ENCODE measurements at regions not wholly inside any gene's neighbourhood (a gene's known extent, or its start where the extent isn't known, plus 50 kb on each side); places are given as distances from the start of the nearest gene placed in this dataset.
"Not testable (repeated sequence)": the region's sequence is repeated elsewhere in the genome, so short reads cannot be mapped to it uniquely, and the experiment has no call there.

DNA sequence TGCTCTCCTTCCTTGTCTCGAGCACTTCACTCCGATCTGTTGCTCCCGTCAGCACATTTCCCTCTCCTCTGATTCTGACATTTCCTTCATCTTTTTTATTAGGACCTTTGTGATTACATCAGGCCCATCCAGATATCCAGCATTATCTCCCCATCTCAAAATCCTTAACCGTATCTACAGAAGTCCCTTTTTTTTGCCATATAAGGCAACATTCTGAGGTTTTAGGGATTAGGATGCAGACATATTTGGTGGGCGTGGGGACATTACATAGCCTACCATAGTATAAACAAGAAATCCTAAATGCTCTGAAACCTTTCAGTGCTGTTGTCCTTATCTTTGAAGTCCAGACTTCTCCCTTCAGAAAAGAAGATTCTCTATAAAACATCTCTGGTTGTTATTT is 505.0 kb upstream of the PITX2 start:
- TF ChIP-seq, protein P1, sequence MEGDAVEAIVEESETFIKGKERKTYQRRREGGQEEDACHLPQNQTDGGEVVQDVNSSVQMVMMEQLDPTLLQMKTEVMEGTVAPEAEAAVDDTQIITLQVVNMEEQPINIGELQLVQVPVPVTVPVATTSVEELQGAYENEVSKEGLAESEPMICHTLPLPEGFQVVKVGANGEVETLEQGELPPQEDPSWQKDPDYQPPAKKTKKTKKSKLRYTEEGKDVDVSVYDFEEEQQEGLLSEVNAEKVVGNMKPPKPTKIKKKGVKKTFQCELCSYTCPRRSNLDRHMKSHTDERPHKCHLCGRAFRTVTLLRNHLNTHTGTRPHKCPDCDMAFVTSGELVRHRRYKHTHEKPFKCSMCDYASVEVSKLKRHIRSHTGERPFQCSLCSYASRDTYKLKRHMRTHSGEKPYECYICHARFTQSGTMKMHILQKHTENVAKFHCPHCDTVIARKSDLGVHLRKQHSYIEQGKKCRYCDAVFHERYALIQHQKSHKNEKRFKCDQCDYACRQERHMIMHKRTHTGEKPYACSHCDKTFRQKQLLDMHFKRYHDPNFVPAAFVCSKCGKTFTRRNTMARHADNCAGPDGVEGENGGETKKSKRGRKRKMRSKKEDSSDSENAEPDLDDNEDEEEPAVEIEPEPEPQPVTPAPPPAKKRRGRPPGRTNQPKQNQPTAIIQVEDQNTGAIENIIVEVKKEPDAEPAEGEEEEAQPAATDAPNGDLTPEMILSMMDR (IDR thresholded peaks at IDR 0.05; ENCODE audit: low read depth, low read length, missing control alignments) = no peak
- no peak for DNase-seq (ENCODE audit: extremely low read depth, low read depth)
- H3K4me3 ChIP-seq (replicated peaks; ENCODE audit: low read depth, low read length) = no peak overlapping the region

DNA sequence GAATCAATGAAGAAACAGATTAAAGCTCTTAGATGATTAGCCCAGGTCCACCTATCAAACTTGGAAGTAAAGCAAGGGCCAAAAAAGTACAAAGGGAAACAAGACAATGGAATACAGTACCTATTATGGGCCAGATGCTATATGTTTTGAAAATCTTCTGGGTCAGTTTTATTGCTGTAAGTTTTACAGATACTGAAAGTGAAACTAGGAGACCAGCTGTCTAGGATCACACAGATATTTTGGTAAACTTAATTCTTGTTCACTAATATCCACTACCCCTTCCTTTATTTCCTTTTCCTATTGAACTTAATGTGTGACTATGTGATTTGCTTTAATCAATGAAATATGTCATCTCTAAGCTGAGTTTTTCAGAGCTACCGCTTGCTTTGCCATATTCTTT is 505.4 kb upstream of the PITX2 start:
- H3K4me3 ChIP-seq (replicated peaks; ENCODE audit: low read depth, low read length) = no peak overlapping the region
- DNase-seq (ENCODE audit: extremely low read depth, low read depth) = no peak
- TF ChIP-seq, protein P1 (IDR thresholded peaks at IDR 0.05; ENCODE audit: low read depth, low read length, missing control alignments) = no peak

DNA sequence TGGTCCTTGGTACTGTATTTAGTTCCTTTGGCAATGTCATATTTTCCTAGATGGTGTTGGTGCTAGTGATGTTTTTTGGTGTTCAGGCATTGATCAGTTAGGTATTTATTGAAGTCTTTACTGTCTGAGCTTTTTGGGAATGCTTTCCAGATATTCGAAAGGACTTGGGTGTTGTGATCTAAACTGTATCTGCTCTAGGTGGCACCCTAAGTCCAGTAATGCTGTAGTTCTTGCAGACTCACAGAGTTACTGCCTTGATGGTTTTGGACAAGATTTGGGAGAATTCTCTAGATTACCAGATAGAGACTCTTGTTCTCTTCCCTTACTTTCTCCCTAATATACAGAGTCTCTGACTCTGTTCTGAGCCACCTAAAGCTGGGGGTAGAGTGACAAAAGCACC is 513.6 kb upstream of the PITX2 start:
- peak; percentile 20 for DNase-seq (ENCODE audit: extremely low read depth, low read depth)
- H3K4me3 ChIP-seq (replicated peaks; ENCODE audit: low read depth, low read length) = no peak overlapping the region
- TF ChIP-seq, protein P1 (IDR thresholded peaks at IDR 0.05; ENCODE audit: low read depth, low read length, missing control alignments) = peak; percentile 24

DNA sequence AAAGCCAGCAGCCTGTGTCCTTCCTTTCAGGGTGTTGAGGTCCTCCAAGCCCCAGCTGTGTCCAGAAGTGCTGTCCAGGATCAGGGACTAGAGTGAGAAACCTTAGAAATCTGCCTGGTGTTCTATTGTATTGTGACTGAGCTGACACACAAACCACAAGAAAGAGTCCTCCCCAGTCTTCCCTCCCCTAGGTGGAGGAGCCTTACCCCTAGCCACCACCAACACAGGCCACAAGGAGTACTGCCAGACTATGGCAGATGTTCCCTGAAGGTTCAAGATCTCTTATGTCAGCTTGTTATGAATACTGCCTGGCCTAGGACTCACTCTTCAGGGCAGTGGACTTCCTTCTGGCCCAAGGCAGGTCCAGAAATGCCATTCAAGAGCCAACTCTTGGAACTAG is 514.1 kb upstream of the PITX2 start:
- TF ChIP-seq, protein P1 (IDR thresholded peaks at IDR 0.05; ENCODE audit: low read depth, low read length, missing control alignments) = no peak
- H3K4me3 ChIP-seq (replicated peaks; ENCODE audit: low read depth, low read length) = no peak overlapping the region
- DNase-seq (ENCODE audit: extremely low read depth, low read depth) = no peak

DNA sequence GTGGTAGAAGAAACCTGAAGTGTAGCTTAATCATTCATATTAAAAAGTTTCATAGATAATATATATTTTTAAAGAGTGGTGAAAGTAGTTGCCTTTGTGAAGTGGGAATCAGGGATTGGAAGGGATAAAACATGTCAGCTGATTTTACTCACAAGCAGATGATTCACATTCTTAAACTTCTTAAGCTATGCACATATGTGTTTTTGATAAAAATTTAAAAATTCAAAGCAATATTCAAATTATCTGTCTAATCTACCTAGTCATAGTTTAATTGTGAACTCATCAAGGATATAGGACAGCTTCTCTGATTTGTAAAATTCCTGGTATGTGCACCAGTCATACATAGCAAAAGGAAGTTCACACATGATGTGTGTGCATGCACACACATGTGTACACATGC is 520.6 kb upstream of the PITX2 start:
- TF ChIP-seq, protein P1 (IDR thresholded peaks at IDR 0.05; ENCODE audit: low read depth, low read length, missing control alignments) = no peak
- no peak overlapping the region for H3K4me3 ChIP-seq (replicated peaks; ENCODE audit: low read depth, low read length)
- no peak for DNase-seq (ENCODE audit: extremely low read depth, low read depth)

DNA sequence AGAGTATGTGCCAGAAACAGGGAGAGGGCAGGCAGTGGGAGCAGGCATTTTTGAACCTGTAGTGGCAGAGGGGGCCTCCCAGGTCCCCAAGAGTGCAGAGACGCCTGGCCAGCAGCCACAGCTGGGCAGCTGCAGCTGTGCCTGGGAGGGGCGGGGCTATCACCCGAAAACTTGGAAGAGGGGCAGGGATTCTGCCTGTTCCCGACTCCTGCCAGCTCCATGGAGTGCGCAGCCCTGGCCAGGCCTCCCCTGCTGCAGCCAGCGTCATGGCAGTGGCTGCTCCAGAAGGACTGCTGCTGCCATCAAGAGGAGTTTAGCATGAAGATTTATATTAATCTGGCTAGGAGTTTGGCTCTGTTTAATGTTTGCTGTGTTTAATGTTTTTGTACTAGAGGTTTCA is 532.1 kb upstream of the PITX2 start:
- H3K4me3 ChIP-seq (replicated peaks; ENCODE audit: low read depth, low read length) = no peak overlapping the region
- TF ChIP-seq, protein P1 (IDR thresholded peaks at IDR 0.05; ENCODE audit: low read depth, low read length, missing control alignments) = no peak
- DNase-seq (ENCODE audit: extremely low read depth, low read depth) = no peak

DNA sequence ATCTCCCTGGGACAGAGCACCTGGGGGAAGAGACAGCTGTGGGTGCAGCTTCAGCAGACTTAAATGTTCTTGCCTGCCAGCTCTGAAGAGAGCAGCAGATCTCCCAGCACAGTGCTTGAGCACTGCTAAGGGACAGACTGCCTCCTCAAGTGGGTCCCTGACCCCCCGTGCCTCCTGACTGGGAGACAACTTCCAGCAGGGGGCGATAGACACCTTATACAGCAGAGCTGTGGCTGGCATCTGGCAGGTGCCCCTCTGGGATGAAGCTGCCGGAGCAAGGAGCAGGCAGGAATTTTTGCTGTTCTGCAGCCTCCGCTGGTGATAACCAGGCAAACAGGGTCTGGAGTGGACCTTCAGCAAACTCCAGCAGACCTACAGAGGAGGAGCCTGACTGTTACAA is 541.7 kb upstream of the PITX2 start:
- not testable (repeated sequence) for H3K4me3 ChIP-seq (replicated peaks; ENCODE audit: low read depth, low read length); DNase-seq (ENCODE audit: extremely low read depth, low read depth)
- TF ChIP-seq, protein P1 (IDR thresholded peaks at IDR 0.05; ENCODE audit: low read depth, low read length, missing control alignments) = peak; percentile 28

Data from HFF-Myc (cell line).